H9 (cell line): ENCODE measurements at regions not wholly inside any gene's neighbourhood (a gene's known extent, or its start where the extent isn't known, plus 50 kb on each side); places are given as distances from the start of the nearest gene placed in this dataset.

Source experiments
- DNase-seq: peaks from one replicate; pipeline ENCODE4 v3.0.0-alpha.2; 2017
- H2AFZ ChIP-seq: one replicate; pipeline ENCODE4 v1.6.1; 2013; ENCODE audit warnings: mild to moderate bottlenecking, low read length, control low read depth, moderate library complexity
- H2AK5ac ChIP-seq: 2 replicates; pipeline ENCODE4 v1.6.1; 2013; ENCODE audit warnings: low read length, control low read depth, mixed read lengths; ENCODE audit not compliant: insufficient read length
- H2BK120ac ChIP-seq: one replicate; pipeline ENCODE4 v1.6.1; 2013; ENCODE audit warnings: low read depth, mild to moderate bottlenecking, low read length, control low read depth, inconsistent platforms; ENCODE audit not compliant: poor library complexity, severe bottlenecking
- H2BK12ac ChIP-seq: 2 replicates; pipeline ENCODE4 v1.6.1; 2013; ENCODE audit warnings: low read length, control low read depth, mixed read lengths, low read depth; ENCODE audit not compliant: insufficient read length
- H2BK15ac ChIP-seq: 2 replicates; pipeline ENCODE4 v1.6.1; 2013; ENCODE audit warnings: low read depth, low read length, control low read depth
- H2BK20ac ChIP-seq: one replicate; pipeline ENCODE4 v1.6.1; 2013; ENCODE audit warnings: low read depth, mild to moderate bottlenecking, low read length, control low read depth, inconsistent platforms; ENCODE audit not compliant: poor library complexity, severe bottlenecking
- H2BK5ac ChIP-seq: 2 replicates; pipeline ENCODE4 v1.6.1; 2013; ENCODE audit warnings: low read length, control low read depth, mixed read lengths; ENCODE audit not compliant: insufficient read length
- H3K14ac ChIP-seq: 2 replicates; pipeline ENCODE4 v1.6.1; 2013; ENCODE audit warnings: low read length, control low read depth; ENCODE audit not compliant: insufficient read depth
- H3K18ac ChIP-seq: 2 replicates; pipeline ENCODE4 v1.6.1; 2013; ENCODE audit warnings: low read depth, mild to moderate bottlenecking, mixed read lengths, low read length, control low read depth; ENCODE audit not compliant: insufficient read length
- H3K23ac ChIP-seq: 2 replicates; pipeline ENCODE4 v1.6.1; 2013; ENCODE audit warnings: low read length, control low read depth, mixed read lengths, low read depth; ENCODE audit not compliant: insufficient read length
- H3K23me2 ChIP-seq: 2 replicates; pipeline ENCODE4 v1.6.1; 2013; ENCODE audit warnings: low read depth, mild to moderate bottlenecking, mixed read lengths, low read length, control low read depth; ENCODE audit not compliant: insufficient read length, poor library complexity, severe bottlenecking
- H3K27ac ChIP-seq: 2 replicates; pipeline ENCODE4 v1.5.1; 2013; ENCODE audit warnings: low read length, control low read depth, mixed read lengths, low read depth; ENCODE audit not compliant: insufficient read length
- H3K27me3 ChIP-seq: 2 replicates; pipeline ENCODE4 v1.6.1; 2013; ENCODE audit warnings: low read length, control low read depth, inconsistent platforms; ENCODE audit not compliant: insufficient read depth
- H3K4ac ChIP-seq: 2 replicates; pipeline ENCODE4 v1.6.1; 2013; ENCODE audit warnings: low read depth, mild to moderate bottlenecking, control low read depth, inconsistent platforms, low read length, moderate library complexity
- H3K4me1 ChIP-seq: 2 replicates; pipeline ENCODE4 v1.6.1; 2013; ENCODE audit warnings: low read length, control low read depth, inconsistent platforms; ENCODE audit not compliant: insufficient read depth
- H3K4me2 ChIP-seq: 2 replicates; pipeline ENCODE4 v1.6.1; 2013; ENCODE audit warnings: low read length, control low read depth, mixed read lengths; ENCODE audit not compliant: insufficient read length, insufficient read depth
- H3K56ac ChIP-seq: 2 replicates; pipeline ENCODE4 v1.6.1; 2013; ENCODE audit warnings: low read depth, mild to moderate bottlenecking, mixed read lengths, low read length, control low read depth; ENCODE audit not compliant: insufficient read length
- H3K79me1 ChIP-seq: 2 replicates; pipeline ENCODE4 v1.6.1; 2013; ENCODE audit warnings: low read depth, mild to moderate bottlenecking, moderate library complexity, low read length, control low read depth, inconsistent platforms; ENCODE audit not compliant: insufficient read depth, poor library complexity, severe bottlenecking
- H3K79me2 ChIP-seq: 2 replicates; pipeline ENCODE4 v1.6.1; 2013; ENCODE audit warnings: low read length, control low read depth, inconsistent platforms; ENCODE audit not compliant: insufficient read depth
- H3K9ac ChIP-seq: 2 replicates; pipeline ENCODE4 v1.6.1; 2013; ENCODE audit warnings: low read length, control low read depth, mixed read lengths; ENCODE audit not compliant: insufficient read length; ENCODE audit errors: extremely low read depth
- H3K9me3 ChIP-seq: one replicate; pipeline ENCODE4 v1.6.1; 2013; ENCODE audit warnings: low read depth, low read length, inconsistent platforms; ENCODE audit not compliant: control insufficient read depth
- H3T11ph ChIP-seq: one replicate; pipeline ENCODE4 v1.6.1; 2013; ENCODE audit warnings: mild to moderate bottlenecking, low read length, control low read depth, inconsistent platforms
- H4K20me1 ChIP-seq: one replicate; pipeline ENCODE4 v1.6.1; 2013; ENCODE audit not compliant: control insufficient read depth, insufficient read length, insufficient read depth
- H4K5ac ChIP-seq: 2 replicates; pipeline ENCODE4 v1.6.1; 2013; ENCODE audit warnings: low read depth, mild to moderate bottlenecking, mixed read lengths, low read length, control low read depth; ENCODE audit not compliant: insufficient read length
- H4K8ac ChIP-seq: replicated peaks from 2 replicates; pipeline ENCODE4 v1.6.1; 2013; ENCODE audit warnings: low read length, control low read depth, mixed read lengths, low read depth; ENCODE audit not compliant: insufficient read length
- H4K91ac ChIP-seq: 2 replicates; pipeline ENCODE4 v1.6.1; 2013; ENCODE audit warnings: low read depth, mild to moderate bottlenecking, moderate library complexity, mixed read lengths, low read length, control low read depth; ENCODE audit not compliant: insufficient read length
- H3K27ac Mint-ChIP-seq, 3 experiments: 2 replicates in 2 of 3; 3 replicates in 1 of 3; pipeline ENCODE4 v1.8.0; 2020 to 2021; ENCODE audit warnings: mixed read lengths in 3 of 3, mild to moderate bottlenecking in 1 of 3, moderate library complexity in 1 of 3
- H3K27me3 Mint-ChIP-seq: 2 replicates; pipeline ENCODE4 v1.8.0; 2021; ENCODE audit warnings: low read depth, mild to moderate bottlenecking, moderate library complexity, mixed read lengths
- H3K36me3 Mint-ChIP-seq, 3 experiments: 2 replicates in 2 of 3; 3 replicates in 1 of 3; pipeline ENCODE4 v1.8.0; 2020 to 2021; ENCODE audit warnings: low read depth in 3 of 3, mixed read lengths in 3 of 3; ENCODE audit not compliant: insufficient read depth in 1 of 3
- H3K4me1 Mint-ChIP-seq, 2 experiments: 2 replicates each; pipeline ENCODE4 v1.8.0; 2020; ENCODE audit warnings: mixed read lengths in 2 of 2
- H3K4me3 Mint-ChIP-seq, 2 experiments: 2 replicates in 1 of 2; 3 replicates in 1 of 2; pipeline ENCODE4 v1.8.0; 2020 to 2021; ENCODE audit warnings: mild to moderate bottlenecking in 2 of 2, mixed read lengths in 2 of 2, moderate library complexity in 1 of 2
- H3K9me3 Mint-ChIP-seq, 2 experiments: 2 replicates in 1 of 2; 3 replicates in 1 of 2; pipeline ENCODE4 v1.8.0; 2020; ENCODE audit warnings: mild to moderate bottlenecking in 2 of 2, mixed read lengths in 2 of 2, moderate library complexity in 1 of 2
- CTCF ChIP-seq: fragments of 200-600 bp; sonication (generic); conservative IDR thresholded peaks from 3 replicates; pipeline ENCODE4 v1.8.0; 2021; ENCODE audit warnings: antibody characterized with exemption, mild to moderate bottlenecking
- WGBS: extraction: QIAGEN DNeasy Blood & Tissue Kit; methylation state at CpG from one replicate; pipeline ENCODE4 v1.1.7; 2013; ENCODE audit warnings: missing lambda C conversion rate, low lambda C conversion rate, mixed read lengths; ENCODE audit not compliant: insufficient read length; ENCODE audit errors: extremely low coverage; 5-methylcytosine and 5-hydroxymethylcytosine counted together

GRCh38 chr1:214895011-214895600, 187.4 kb upstream of the KCNK2 start:
- Histone ChIP-seq H3K56ac (no peak overlapping the region), H2BK20ac (no peak overlapping the region), H3T11ph (no peak overlapping the region), H3K23me2 (no peaks in the 10 kb centered on the region), H2BK120ac (no peak overlapping the region), H3K27me3 (no peaks in the 10 kb centered on the region), H3K4me2 (no peak overlapping the region), H3K27ac (no peak overlapping the region), H2AFZ (no peak overlapping the region), H3K23ac (no peak overlapping the region), H3K9ac (no peak overlapping the region), H3K4ac (no peak overlapping the region), H4K8ac (no peak overlapping the region), H2AK5ac (no peak overlapping the region), H2BK12ac (no peak overlapping the region), H2BK15ac (no peak overlapping the region), H4K5ac (no peak overlapping the region), H3K14ac (no peak overlapping the region), H3K18ac (no peak overlapping the region), H3K79me2 (no peaks in the 10 kb centered on the region), H2BK5ac (no peak overlapping the region), H3K4me1 (no peaks in the 10 kb centered on the region), H4K20me1 (no peaks in the 10 kb centered on the region), H3K9me3 (no peaks in the 10 kb centered on the region), H3K79me1 (no peaks in the 10 kb centered on the region), H4K91ac (no peak overlapping the region)
- TF ChIP-seq CTCF: no peak
- H3K27ac Mint-ChIP-seq: no peak overlapping the region; a peak in 1 of 7 replicates
- no peak overlapping the region for H3K4me3 Mint-ChIP-seq
- WGBS: no CpG with 5 or more reads among the region's 5 CpGs
- peaks cover 2 to 6% of the 10 kb centered on the region in 2 experiments; a peak in 2 of 4 replicates for H3K4me1 Mint-ChIP-seq
- no peaks in the 10 kb centered on the region for H3K36me3 Mint-ChIP-seq
- no peaks in the 10 kb centered on the region; a peak in 1 of 5 replicates for H3K9me3 Mint-ChIP-seq
- no peaks in the 10 kb centered on the region for H3K27me3 Mint-ChIP-seq
- no peak for DNase-seq
